Thymus (tissue), 11 donors: ENCODE measurements at regions not wholly inside any gene's neighbourhood (a gene's known extent, or its start where the extent isn't known, plus 50 kb on each side); places are given as distances from the start of the nearest gene placed in this dataset.
"Not testable (repeated sequence)": the region's sequence is repeated elsewhere in the genome, so short reads cannot be mapped to it uniquely, and the experiment has no call there.

Source experiments
- DNase-seq, 9 donors: peaks; one replicate each; pipeline ENCODE4 v3.0.0-alpha.2; 2013; ENCODE audit warnings: low spot score in 9 of 9, low read depth in 6 of 9, missing footprints in 1 of 9
- H3K27ac ChIP-seq, 2 donors: one replicate each; pipeline ENCODE4 v1.5.1; 2013; ENCODE audit warnings: control low read depth in 1 of 2, low read depth in 1 of 2, low read length in 1 of 2, mild to moderate bottlenecking in 1 of 2, moderate library complexity in 1 of 2
- H3K27me3 ChIP-seq, 2 donors: one replicate each; pipeline ENCODE4 v1.5.1; 2013; ENCODE audit warnings: low read length in 1 of 2; ENCODE audit not compliant: control insufficient read depth in 2 of 2, insufficient read depth in 1 of 2
- H3K36me3 ChIP-seq, 2 donors: one replicate each; pipeline ENCODE4 v1.5.1; 2013; ENCODE audit warnings: low read length in 1 of 2, mild to moderate bottlenecking in 1 of 2, moderate library complexity in 1 of 2; ENCODE audit not compliant: control insufficient read depth in 2 of 2, insufficient read depth in 2 of 2
- H3K4me1 ChIP-seq, 2 donors: one replicate each; pipeline ENCODE4 v1.5.1; 2013; ENCODE audit warnings: low read length in 2 of 2; ENCODE audit not compliant: control insufficient read depth in 2 of 2, insufficient read depth in 2 of 2
- H3K4me3 ChIP-seq, 2 donors: one replicate each; pipeline ENCODE4 v1.5.1; 2013; ENCODE audit warnings: low read length in 2 of 2, control low read depth in 1 of 2, mild to moderate bottlenecking in 1 of 2
- H3K9me3 ChIP-seq, 2 donors: one replicate each; pipeline ENCODE4 v1.5.1; 2013; ENCODE audit warnings: low read length in 1 of 2, mild to moderate bottlenecking in 1 of 2; ENCODE audit not compliant: control insufficient read depth in 2 of 2, insufficient read depth in 1 of 2
- WGBS: extraction: QIAGEN DNeasy Blood & Tissue Kit; methylation state at CpG from one replicate; pipeline ENCODE4 v1.1.7; 2013; 5-methylcytosine and 5-hydroxymethylcytosine counted together
- donor health status: healthy.

DNA sequence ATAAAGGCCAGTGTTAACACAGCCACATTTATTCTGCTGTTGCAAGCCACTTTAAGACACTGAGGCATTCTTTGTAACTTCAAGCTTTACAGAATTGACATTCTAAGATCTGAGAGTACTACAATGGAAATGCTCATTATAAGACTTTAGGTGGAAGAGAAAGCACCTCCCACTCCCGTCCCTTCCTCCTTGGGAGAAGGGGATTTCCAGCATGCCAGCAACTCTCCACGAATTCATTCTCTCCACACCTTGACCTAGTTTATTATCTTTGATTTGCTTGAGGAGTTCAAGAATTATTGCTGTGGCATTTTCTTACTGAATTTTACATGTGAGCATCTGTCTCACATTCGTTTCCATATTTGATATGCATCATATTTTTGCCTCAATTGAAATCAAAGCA lies 644.4 kb upstream of the MIS18BP1 start:
- Histone ChIP-seq H3K9me3 (no peaks in the 10 kb centered on the region), H3K27me3 (no peaks in the 10 kb centered on the region), H3K4me1 (no peaks in the 10 kb centered on the region), H3K36me3 (no peaks in the 10 kb centered on the region), H3K4me3 (no peak overlapping the region), H3K27ac (no peak overlapping the region)
- no peak for DNase-seq
- 74% methylated on average over 3 of the region's 3 CpGs for WGBS

- H3K9me3 ChIP-seq = peaks cover 0 to 5% of the 10 kb centered on the region in 2 donors
- no peaks in the 10 kb centered on the region for H3K27me3 ChIP-seq
- no peak overlapping the region for H3K27ac ChIP-seq
- DNase-seq = no peak
- 62% methylated on average over 3 of the region's 3 CpGs for WGBS
- no peak overlapping the region for H3K4me3 ChIP-seq
- H3K4me1 ChIP-seq = no peaks in the 10 kb centered on the region
- H3K36me3 ChIP-seq = no peaks in the 10 kb centered on the region
These were observed 640.1 kb upstream of the MIS18BP1 start for GRCh38 chr14:45893127-45893526.

GRCh38 chr14:45891417-45892080 lies 638.5 kb upstream of the MIS18BP1 start:
- 80% methylated on average over 18 of the region's 18 CpGs for WGBS
- DNase-seq = peak in 2 of 9 donors; percentile 0 to 1
- peak overlapping the region in 1 of 2 donors; percentile 25 for H3K27ac ChIP-seq

GRCh38 chr14:45888766-45889285 lies 635.8 kb upstream of the MIS18BP1 start:
- H3K4me3 ChIP-seq, H3K27ac ChIP-seq, H3K27me3 ChIP-seq, H3K36me3 ChIP-seq, H3K4me1 ChIP-seq, H3K9me3 ChIP-seq, DNase-seq: not testable (repeated sequence)
- WGBS = 86% methylated on average over 27 of the region's 28 CpGs

More at GRCh38 chr14:45891417-45892080, 638.5 kb upstream of the MIS18BP1 start:
- Histone ChIP-seq H3K36me3 (no peaks in the 10 kb centered on the region), H3K4me3 (no peak overlapping the region), H3K27me3 (no peaks in the 10 kb centered on the region), H3K9me3 (peaks cover 0 to 5% of the 10 kb centered on the region in 2 donors), H3K4me1 (no peaks in the 10 kb centered on the region)

DNA sequence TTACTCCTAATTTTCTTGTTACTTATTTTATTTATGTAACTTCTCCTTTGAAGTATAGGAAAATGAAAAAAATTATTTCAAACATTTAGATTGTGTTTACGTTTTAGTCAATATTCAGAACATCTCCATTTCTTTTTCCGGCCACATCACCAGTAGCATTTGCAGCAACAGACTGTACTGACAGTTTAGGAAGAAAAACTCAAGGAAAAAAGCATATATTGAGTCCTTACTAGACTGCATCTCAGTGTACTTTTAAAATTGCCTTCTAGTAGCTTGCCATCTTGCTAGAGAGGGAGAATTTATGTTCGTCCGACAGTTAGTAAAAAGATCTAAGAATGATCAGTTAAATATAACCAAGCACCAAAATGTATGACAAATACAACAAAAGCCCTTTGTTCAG lies 625.0 kb upstream of the MIS18BP1 start:
- Histone ChIP-seq H3K27ac (no peak overlapping the region), H3K27me3 (no peaks in the 10 kb centered on the region), H3K4me3 (no peak overlapping the region), H3K36me3 (no peaks in the 10 kb centered on the region), H3K4me1 (no peaks in the 10 kb centered on the region), H3K9me3 (peaks cover 2 to 4% of the 10 kb centered on the region in 2 donors)
- DNase-seq = no peak
- WGBS = 97% methylated on average over 4 of the region's 4 CpGs

GRCh38 chr14:45868863-45869262 lies 615.9 kb upstream of the MIS18BP1 start:
- H3K4me3 ChIP-seq = no peak overlapping the region
- no peaks in the 10 kb centered on the region for H3K27me3 ChIP-seq
- no peak overlapping the region for H3K27ac ChIP-seq
- no peak for DNase-seq
- no peaks in the 10 kb centered on the region for H3K36me3 ChIP-seq
- H3K9me3 ChIP-seq = peaks cover 2 to 6% of the 10 kb centered on the region in 2 donors
- WGBS = 89% methylated on average over 2 of the region's 2 CpGs
- no peaks in the 10 kb centered on the region for H3K4me1 ChIP-seq

GRCh38 chr14:45868377-45868776 lies 615.4 kb upstream of the MIS18BP1 start:
- 36% methylated on average over 2 of the region's 2 CpGs for WGBS
- Histone ChIP-seq H3K36me3 (no peaks in the 10 kb centered on the region), H3K4me1 (no peaks in the 10 kb centered on the region), H3K27me3 (no peaks in the 10 kb centered on the region), H3K4me3 (no peak overlapping the region), H3K9me3 (peaks cover 2 to 6% of the 10 kb centered on the region in 2 donors), H3K27ac (no peak overlapping the region)
- no peak for DNase-seq

GRCh38 chr14:45867046-45867894 lies 614.3 kb upstream of the MIS18BP1 start:
- no peak for DNase-seq
- Histone ChIP-seq H3K36me3 (no peaks in the 10 kb centered on the region), H3K9me3 (peaks cover 2 to 6% of the 10 kb centered on the region in 2 donors), H3K27ac (no peak overlapping the region), H3K4me1 (no peaks in the 10 kb centered on the region), H3K4me3 (no peak overlapping the region), H3K27me3 (no peaks in the 10 kb centered on the region)
- 93% methylated on average over 3 of the region's 3 CpGs for whole genome bisulfite sequencing

- H3K4me3 ChIP-seq = no peak overlapping the region
- DNase-seq = no peak
- H3K27ac ChIP-seq = no peak overlapping the region
- WGBS = 57% methylated on average over 2 of the region's 2 CpGs
- H3K4me1 ChIP-seq = no peaks in the 10 kb centered on the region
- no peaks in the 10 kb centered on the region for H3K9me3 ChIP-seq
- H3K27me3 ChIP-seq = no peaks in the 10 kb centered on the region
- H3K36me3 ChIP-seq = no peaks in the 10 kb centered on the region
These were observed 585.6 kb upstream of the MIS18BP1 start for GRCh38 chr14:45838597-45838996.
